Uterus (tissue), 3 donors: ENCODE measurements at regions not wholly inside any gene's neighbourhood (a gene's known extent, or its start where the extent isn't known, plus 50 kb on each side); places are given as distances from the start of the nearest gene placed in this dataset.
"Not testable (repeated sequence)": the region's sequence is repeated elsewhere in the genome, so short reads cannot be mapped to it uniquely, and the experiment has no call there.

Experiments used
- DNase-seq, 2 donors: peaks; one replicate each; pipeline ENCODE4 v3.0.0-alpha.2; 2019 to 2020
- H3K27ac ChIP-seq, 2 donors: fragments of 200-600 bp; sonication (generic); 1 replicate in 1 of 2; 2 replicates in 1 of 2; pipeline ENCODE4 v1.5.1; 2016 to 2018
- H3K27me3 ChIP-seq, 2 donors: fragments of 200-600 bp; sonication (generic); one replicate each; pipeline ENCODE4 v1.5.1; 2018 to 2019; ENCODE audit warnings: control low read depth in 1 of 2
- H3K36me3 ChIP-seq, 2 donors: fragments of 200-600 bp; sonication (generic); one replicate each; pipeline ENCODE4 v1.5.1; 2019; ENCODE audit warnings: control low read depth in 1 of 2
- H3K4me1 ChIP-seq, 2 donors: fragments of 200-600 bp; sonication (generic); one replicate each; pipeline ENCODE4 v1.5.1; 2018 to 2019; ENCODE audit warnings: control low read depth in 1 of 2
- H3K4me3 ChIP-seq, 2 donors: fragments of 200-600 bp; sonication (generic); 1 replicate in 1 of 2; 2 replicates in 1 of 2; pipeline ENCODE4 v1.5.1; 2018 to 2019; ENCODE audit warnings: mild to moderate bottlenecking in 1 of 2
- H3K9me3 ChIP-seq, 2 donors: fragments of 200-600 bp; sonication (generic); one replicate each; pipeline ENCODE4 v1.5.1; 2019; ENCODE audit warnings: control low read depth in 1 of 2
- POLR2A ChIP-seq, 2 donors: fragments of 450-650 bp; IDR thresholded peaks; one replicate each; pipeline ENCODE4 v1.6.1; 2016; ENCODE audit warnings: antibody characterized with exemption in 2 of 2, mild to moderate bottlenecking in 1 of 2, moderate library complexity in 1 of 2
- intact Hi-C: fragments of 100-400 bp; cut with DNase I; formaldehyde crosslinking; loops from one replicate; pipeline ENCODE4 v1.15.1; 2023; ENCODE audit warnings: low total_unique reads
- TF ChIP-seq, protein P1 (sequence below), 4 experiments: fragments of 200-600 bp in 2 of 4; fragments of 450-650 bp in 2 of 4; sonication (generic) in 2 of 4; IDR thresholded peaks; one replicate each; pipeline ENCODE4 v1.5.1; 2016 to 2019; ENCODE audit warnings: antibody characterized with exemption in 4 of 4, mild to moderate bottlenecking in 2 of 4, moderate library complexity in 1 of 4
- donor health status: DM: yes; HTN: yes; CAD: no.

DNA sequence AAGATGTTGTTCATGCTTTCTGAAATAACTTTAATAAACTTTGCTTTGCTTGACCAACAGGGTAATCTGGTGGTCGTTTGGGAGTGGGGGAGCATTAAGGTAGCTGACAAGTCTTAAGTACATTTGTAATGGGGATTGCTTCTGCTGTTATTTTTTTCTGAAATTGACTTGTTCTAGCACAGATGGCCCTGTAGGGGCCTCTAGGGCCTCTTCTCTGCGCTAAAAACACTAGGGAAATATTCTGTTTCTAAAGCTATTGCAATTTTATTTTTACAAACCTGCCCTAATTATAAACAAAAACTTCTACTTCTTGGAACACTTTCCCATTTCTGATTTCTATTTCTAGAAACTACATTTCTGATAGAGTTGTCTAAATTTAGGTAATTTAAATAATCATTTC, 191.3 kb upstream of the KCNJ3 start:
- Histone ChIP-seq H3K9me3 (no peaks in the 10 kb centered on the region), H3K4me3 (no peak overlapping the region), H3K4me1 (no peaks in the 10 kb centered on the region), H3K27ac (no peak overlapping the region), H3K36me3 (no peaks in the 10 kb centered on the region), H3K27me3 (no peaks in the 10 kb centered on the region)
- no peak for DNase-seq
- intact Hi-C loops: no loop called here
- TF ChIP-seq POLR2A (IDR thresholded peaks at IDR 0.05): no peak
- TF ChIP-seq, protein P1, sequence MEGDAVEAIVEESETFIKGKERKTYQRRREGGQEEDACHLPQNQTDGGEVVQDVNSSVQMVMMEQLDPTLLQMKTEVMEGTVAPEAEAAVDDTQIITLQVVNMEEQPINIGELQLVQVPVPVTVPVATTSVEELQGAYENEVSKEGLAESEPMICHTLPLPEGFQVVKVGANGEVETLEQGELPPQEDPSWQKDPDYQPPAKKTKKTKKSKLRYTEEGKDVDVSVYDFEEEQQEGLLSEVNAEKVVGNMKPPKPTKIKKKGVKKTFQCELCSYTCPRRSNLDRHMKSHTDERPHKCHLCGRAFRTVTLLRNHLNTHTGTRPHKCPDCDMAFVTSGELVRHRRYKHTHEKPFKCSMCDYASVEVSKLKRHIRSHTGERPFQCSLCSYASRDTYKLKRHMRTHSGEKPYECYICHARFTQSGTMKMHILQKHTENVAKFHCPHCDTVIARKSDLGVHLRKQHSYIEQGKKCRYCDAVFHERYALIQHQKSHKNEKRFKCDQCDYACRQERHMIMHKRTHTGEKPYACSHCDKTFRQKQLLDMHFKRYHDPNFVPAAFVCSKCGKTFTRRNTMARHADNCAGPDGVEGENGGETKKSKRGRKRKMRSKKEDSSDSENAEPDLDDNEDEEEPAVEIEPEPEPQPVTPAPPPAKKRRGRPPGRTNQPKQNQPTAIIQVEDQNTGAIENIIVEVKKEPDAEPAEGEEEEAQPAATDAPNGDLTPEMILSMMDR (IDR thresholded peaks at IDR 0.05): no peak

DNA sequence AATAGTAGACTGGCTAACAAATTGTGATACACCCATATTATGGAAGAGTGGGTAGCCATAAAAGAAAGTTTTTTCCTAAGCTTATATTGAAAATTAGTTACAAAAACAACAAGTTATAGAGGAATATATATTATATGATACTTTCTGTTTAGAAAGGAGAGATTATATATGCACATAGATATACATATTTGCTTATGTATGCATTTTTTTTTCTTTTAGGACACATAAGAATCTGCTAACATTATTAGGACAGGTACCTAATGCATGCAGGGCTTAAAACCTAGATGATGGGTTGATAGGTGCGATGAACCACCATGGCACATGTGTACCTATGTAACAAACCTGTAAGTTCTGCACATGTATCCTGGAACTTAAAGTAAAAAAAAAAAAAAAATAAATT, 179.6 kb upstream of the KCNJ3 start:
- Histone ChIP-seq H3K4me1 (no peaks in the 10 kb centered on the region), H3K4me3 (no peak overlapping the region), H3K36me3 (no peaks in the 10 kb centered on the region), H3K27me3 (no peaks in the 10 kb centered on the region), H3K27ac (no peak overlapping the region), H3K9me3 (no peaks in the 10 kb centered on the region)
- intact Hi-C loops: no loop called here
- TF ChIP-seq POLR2A (IDR thresholded peaks at IDR 0.05): no peak
- TF ChIP-seq, protein P1 (IDR thresholded peaks at IDR 0.05): no peak
- no peak for DNase-seq

DNA sequence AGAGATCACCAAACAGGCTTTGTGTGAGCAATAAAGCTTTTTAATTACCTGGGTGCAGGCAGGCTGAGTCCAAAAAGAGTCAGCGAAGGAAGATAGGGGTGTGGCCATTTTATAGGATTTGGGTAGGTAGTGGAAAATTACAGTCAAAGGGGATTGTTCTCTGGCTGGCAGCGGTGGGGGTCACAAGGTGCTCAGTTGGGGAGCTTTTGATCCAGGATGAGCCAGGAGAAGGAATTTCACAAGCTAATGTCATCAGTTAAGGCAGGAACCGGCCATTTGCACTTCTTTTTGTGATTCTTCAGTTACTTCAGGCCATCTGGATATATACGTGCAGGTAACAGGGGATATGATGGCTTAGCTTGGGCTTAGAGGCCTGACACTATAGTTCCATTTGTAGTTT, 177.5 kb upstream of the KCNJ3 start:
- H3K27ac ChIP-seq, H3K4me3 ChIP-seq, intact Hi-C loops, H3K36me3 ChIP-seq, H3K9me3 ChIP-seq, H3K4me1 ChIP-seq, DNase-seq, H3K27me3 ChIP-seq: not testable (repeated sequence)

- TF ChIP-seq POLR2A (IDR thresholded peaks at IDR 0.05): no peak
- TF ChIP-seq, protein P1 (IDR thresholded peaks at IDR 0.05): no peak
- H3K27ac ChIP-seq: no peak overlapping the region
- intact Hi-C loops: no loop called here
These were observed 172.3 kb upstream of the KCNJ3 start for GRCh38 chr2:154526234-154526633.

DNA sequence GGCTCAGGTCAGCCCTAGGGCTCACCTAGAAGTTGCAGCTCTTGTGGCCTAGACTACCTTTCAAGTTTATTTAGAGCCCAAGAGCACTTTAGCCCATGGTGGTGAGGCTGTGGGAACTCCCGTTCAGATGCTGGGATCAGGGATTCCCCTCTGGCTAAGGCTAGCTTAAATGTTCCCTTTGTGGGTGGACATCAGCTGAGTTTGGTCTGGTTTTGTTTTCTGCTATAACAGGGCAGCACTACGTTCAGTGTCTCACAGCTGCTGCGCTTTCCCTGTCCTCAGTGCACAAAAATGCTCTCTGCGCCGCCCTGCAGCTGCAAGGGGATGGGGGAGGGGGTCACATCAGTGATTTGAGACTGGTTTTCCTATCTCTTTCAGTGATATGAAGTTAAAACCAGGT, 170.5 kb upstream of the KCNJ3 start:
- no peaks in the 10 kb centered on the region for H3K9me3 ChIP-seq
- no peak overlapping the region for H3K27ac ChIP-seq
- intact Hi-C loops: no loop called here
- DNase-seq: no peak
- TF ChIP-seq, protein P1 (IDR thresholded peaks at IDR 0.05): no peak
- TF ChIP-seq POLR2A (IDR thresholded peaks at IDR 0.05): no peak
- no peaks in the 10 kb centered on the region for H3K27me3 ChIP-seq
- H3K4me1 ChIP-seq: no peaks in the 10 kb centered on the region
- no peaks in the 10 kb centered on the region for H3K36me3 ChIP-seq
- no peak overlapping the region for H3K4me3 ChIP-seq

More at GRCh38 chr2:154526234-154526633, 172.3 kb upstream of the KCNJ3 start:
- H3K36me3 ChIP-seq: no peaks in the 10 kb centered on the region
- no peaks in the 10 kb centered on the region for H3K27me3 ChIP-seq
- no peak for DNase-seq
- no peaks in the 10 kb centered on the region for H3K4me1 ChIP-seq
- no peak overlapping the region for H3K4me3 ChIP-seq
- H3K9me3 ChIP-seq: no peaks in the 10 kb centered on the region

- no peak for TF ChIP-seq POLR2A (IDR thresholded peaks at IDR 0.05)
- TF ChIP-seq, protein P1 (IDR thresholded peaks at IDR 0.05): no peak
- DNase-seq: no peak
- no peak overlapping the region for H3K4me3 ChIP-seq
- H3K4me1 ChIP-seq: no peaks in the 10 kb centered on the region
- H3K9me3 ChIP-seq: no peaks in the 10 kb centered on the region
- intact Hi-C loops: no loop called here
- H3K27ac ChIP-seq: no peak overlapping the region
- no peaks in the 10 kb centered on the region for H3K36me3 ChIP-seq
- H3K27me3 ChIP-seq: no peaks in the 10 kb centered on the region
These were observed 166.5 kb upstream of the KCNJ3 start for GRCh38 chr2:154532004-154532403.
